NT2/D1 (cell line): ENCODE measurements at regions not wholly inside any gene's neighbourhood (a gene's known extent, or its start where the extent isn't known, plus 50 kb on each side); places are given as distances from the start of the nearest gene placed in this dataset.

Experiments used
- DNase-seq: peaks from one replicate; pipeline ENCODE4 v3.0.0-alpha.2; 2011; ENCODE audit warnings: low read depth, low spot score
- H3K27me3 ChIP-seq: 2 replicates; pipeline ENCODE4 v1.6.0; 2011; ENCODE audit warnings: mild to moderate bottlenecking; ENCODE audit not compliant: insufficient read length, insufficient read depth
- H3K36me3 ChIP-seq: 2 replicates; pipeline ENCODE4 v1.6.1; 2011; ENCODE audit warnings: mild to moderate bottlenecking, low read length, mixed read lengths; ENCODE audit not compliant: insufficient read depth, insufficient read length
- H3K4me1 ChIP-seq: 2 replicates; pipeline ENCODE4 v1.5.1; 2011; ENCODE audit not compliant: insufficient read depth, insufficient read length
- H3K4me3 ChIP-seq: 2 replicates; pipeline ENCODE4 v1.5.1; 2011; ENCODE audit warnings: low read depth; ENCODE audit not compliant: insufficient read length
- H3K9ac ChIP-seq: 2 replicates; pipeline ENCODE4 v1.6.0; 2011; ENCODE audit warnings: low read depth; ENCODE audit not compliant: insufficient read length
- H3K9me3 ChIP-seq: 2 replicates; pipeline ENCODE4 v1.5.1; 2011; ENCODE audit warnings: mild to moderate bottlenecking, low read length; ENCODE audit not compliant: insufficient read depth
- SUZ12 ChIP-seq: IDR thresholded peaks from 2 replicates; pipeline ENCODE4 v1.6.1; 2011; ENCODE audit not compliant: insufficient read length, insufficient read depth; ENCODE audit errors: extremely low read depth
- YY1 ChIP-seq: IDR thresholded peaks from 2 replicates; pipeline ENCODE4 v1.6.1; 2011; ENCODE audit not compliant: insufficient read length, insufficient read depth
- ZNF274 ChIP-seq: IDR thresholded peaks from 2 replicates; pipeline ENCODE4 v1.6.1; 2011; ENCODE audit warnings: mild to moderate bottlenecking, low read depth, low read length

DNA sequence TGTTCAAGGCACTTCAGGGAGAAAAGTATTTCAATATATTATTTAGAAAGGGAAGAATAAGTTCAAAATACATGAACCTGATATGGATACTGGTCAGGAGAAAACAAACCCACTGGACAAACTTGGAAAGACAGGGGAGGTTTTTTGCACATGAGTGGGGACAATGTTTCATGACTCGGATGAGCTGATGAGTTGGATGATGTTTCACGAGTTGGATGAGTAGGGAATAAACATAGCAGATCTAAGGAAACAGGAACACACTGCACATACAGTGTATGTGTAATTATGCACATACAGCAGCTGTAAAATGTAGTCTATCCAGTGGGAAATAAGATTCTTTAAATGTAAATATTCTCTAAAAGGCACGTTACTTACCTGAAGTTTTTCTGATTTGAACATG lies 682.9 kb upstream of the ADAMTS5 start:
- Histone ChIP-seq H3K9me3 (no peaks in the 10 kb centered on the region), H3K4me3 (no peak overlapping the region), H3K27me3 (no peaks in the 10 kb centered on the region), H3K4me1 (no peaks in the 10 kb centered on the region), H3K36me3 (no peaks in the 10 kb centered on the region), H3K9ac (no peak overlapping the region)
- TF ChIP-seq ZNF274 (no peak), SUZ12 (no peak), YY1 (no peak)
- DNase-seq: no peak

DNA sequence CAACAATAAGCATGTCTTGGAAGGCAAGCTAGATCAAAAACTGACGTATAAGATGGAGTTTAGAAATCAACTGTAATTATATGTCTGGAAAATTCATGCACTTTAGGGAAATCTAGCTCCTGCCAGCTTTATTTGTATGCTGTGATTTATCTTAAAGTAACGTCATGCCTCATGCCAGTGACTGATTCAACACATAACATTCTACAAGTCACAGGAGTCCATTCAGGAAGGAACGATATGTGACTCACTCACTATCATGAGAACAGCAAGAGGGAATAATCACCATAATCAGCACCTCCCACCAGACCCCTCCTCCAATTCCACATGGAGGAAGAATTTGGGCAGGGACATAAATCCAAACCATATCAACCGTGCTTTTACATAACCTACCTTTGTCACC lies 682.4 kb upstream of the ADAMTS5 start:
- H3K9ac ChIP-seq: no peak overlapping the region
- H3K4me3 ChIP-seq: no peak overlapping the region
- no peaks in the 10 kb centered on the region for H3K4me1 ChIP-seq
- no peaks in the 10 kb centered on the region for H3K27me3 ChIP-seq
- TF ChIP-seq ZNF274 (no peak), SUZ12 (no peak), YY1 (no peak)
- H3K36me3 ChIP-seq: no peaks in the 10 kb centered on the region
- H3K9me3 ChIP-seq: no peaks in the 10 kb centered on the region
- no peak for DNase-seq

DNA sequence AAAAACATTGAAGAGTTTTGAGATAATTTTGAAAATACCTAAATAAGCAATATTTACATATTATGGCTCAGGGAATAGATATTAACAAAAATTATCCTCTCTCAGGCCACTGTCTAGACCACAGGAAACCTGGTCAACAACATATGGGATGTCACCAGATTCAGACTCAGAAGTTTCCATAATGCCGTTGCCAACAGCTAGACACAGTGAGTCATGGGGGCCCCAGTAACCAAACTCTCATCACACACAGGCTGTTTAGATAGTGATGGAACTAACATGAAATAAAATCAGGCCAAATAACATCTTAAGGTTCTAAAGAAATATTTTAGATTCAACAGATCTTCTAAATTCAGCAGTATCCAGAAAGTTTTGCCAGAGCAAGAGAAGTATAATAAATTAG lies 681.7 kb upstream of the ADAMTS5 start:
- TF ChIP-seq YY1: no peak
- TF ChIP-seq SUZ12: no peak
- TF ChIP-seq ZNF274: no peak
- Histone ChIP-seq H3K36me3 (no peaks in the 10 kb centered on the region), H3K27me3 (no peaks in the 10 kb centered on the region), H3K4me1 (no peaks in the 10 kb centered on the region), H3K4me3 (no peak overlapping the region), H3K9me3 (no peaks in the 10 kb centered on the region), H3K9ac (no peak overlapping the region)
- no peak for DNase-seq

DNA sequence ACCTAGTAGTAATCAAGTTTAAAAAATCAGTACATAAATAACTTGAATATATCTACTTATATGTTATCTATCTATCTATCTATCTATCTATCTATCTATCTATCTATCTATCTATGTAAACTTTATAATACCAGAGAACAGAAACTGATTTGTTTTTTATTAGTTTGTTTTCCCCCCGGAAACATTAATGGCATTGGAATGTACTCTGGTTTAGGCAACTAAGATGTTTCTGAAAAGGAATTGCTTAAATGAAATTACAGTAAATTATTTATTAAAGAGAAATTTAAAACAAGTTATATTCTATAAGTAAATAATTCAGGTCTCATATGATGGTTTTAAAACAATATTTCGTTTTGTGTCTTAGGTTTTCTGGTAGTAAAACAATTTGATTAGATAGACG lies 681.0 kb upstream of the ADAMTS5 start:
- Histone ChIP-seq H3K4me3 (no peak overlapping the region), H3K27me3 (no peaks in the 10 kb centered on the region), H3K9me3 (no peaks in the 10 kb centered on the region), H3K4me1 (no peaks in the 10 kb centered on the region), H3K36me3 (no peaks in the 10 kb centered on the region), H3K9ac (no peak overlapping the region)
- no peak for DNase-seq
- TF ChIP-seq YY1 (no peak), ZNF274 (no peak), SUZ12 (no peak)

DNA sequence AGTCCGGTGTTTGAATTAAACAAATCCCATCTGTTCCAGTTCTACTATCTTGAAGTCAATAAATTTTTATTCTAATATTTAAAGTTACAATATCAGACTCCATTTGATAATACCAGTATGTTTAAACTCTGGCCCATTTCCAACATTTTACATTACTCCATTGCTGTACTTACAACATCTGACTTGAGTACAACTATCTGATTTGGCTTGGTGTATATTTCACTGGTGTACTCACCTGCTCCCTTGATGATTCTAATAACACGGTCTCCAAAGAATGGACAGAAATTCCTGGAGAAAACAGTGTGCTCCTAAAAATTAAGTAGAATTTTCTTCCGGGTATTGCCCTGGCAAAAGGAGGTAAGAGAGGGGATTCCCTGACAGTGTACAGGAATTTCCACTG lies 680.5 kb upstream of the ADAMTS5 start:
- no peak for DNase-seq
- H3K27me3 ChIP-seq: no peaks in the 10 kb centered on the region
- TF ChIP-seq YY1 (no peak), ZNF274 (no peak)
- no peaks in the 10 kb centered on the region for H3K9me3 ChIP-seq
- no peaks in the 10 kb centered on the region for H3K36me3 ChIP-seq
- no peak overlapping the region for H3K4me3 ChIP-seq
- no peak overlapping the region for H3K9ac ChIP-seq
- no peaks in the 10 kb centered on the region for H3K4me1 ChIP-seq

DNA sequence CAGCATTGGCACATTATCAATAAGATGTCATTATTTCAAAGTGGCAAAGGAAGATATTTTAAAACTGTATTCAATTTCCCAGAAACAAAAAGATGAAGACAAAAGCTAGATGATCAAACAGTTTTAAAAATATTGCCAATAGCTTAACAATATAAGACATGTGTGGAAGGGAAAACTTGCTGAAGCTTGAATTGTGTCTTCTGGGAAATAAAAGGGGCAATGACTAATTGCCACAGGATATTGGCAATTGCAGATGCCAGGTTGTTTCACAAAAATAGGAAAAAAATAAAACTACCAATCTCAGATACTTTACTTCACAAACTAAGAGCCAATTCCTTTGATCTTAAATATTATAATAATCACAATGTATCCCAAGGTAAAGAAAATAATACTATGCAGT lies 679.8 kb upstream of the ADAMTS5 start:
- Histone ChIP-seq H3K36me3 (no peaks in the 10 kb centered on the region), H3K4me3 (no peak overlapping the region), H3K9me3 (no peaks in the 10 kb centered on the region), H3K9ac (no peak overlapping the region), H3K4me1 (no peaks in the 10 kb centered on the region), H3K27me3 (no peaks in the 10 kb centered on the region)
- TF ChIP-seq SUZ12: no peak
- TF ChIP-seq ZNF274: no peak
- no peak for TF ChIP-seq YY1
- DNase-seq: no peak

DNA sequence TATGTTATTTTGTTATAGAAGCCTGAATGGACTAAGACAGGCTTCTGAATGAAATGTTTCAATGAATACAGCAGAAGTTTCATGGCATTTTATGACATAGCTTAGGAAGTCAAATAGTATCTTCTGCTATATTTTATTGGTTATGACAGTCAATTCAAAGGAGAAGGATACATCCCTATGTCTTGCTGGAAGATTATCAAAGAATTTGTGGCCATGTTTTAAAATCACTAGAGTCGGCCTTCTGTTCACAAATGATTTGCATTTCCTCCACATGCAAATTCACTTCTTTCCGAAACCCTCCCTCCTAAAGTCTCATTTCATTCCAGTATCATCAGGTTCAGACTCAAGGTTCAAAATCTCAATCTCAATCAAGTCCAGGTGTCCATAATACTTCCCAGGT lies 679.2 kb upstream of the ADAMTS5 start:
- no peak overlapping the region for H3K9ac ChIP-seq
- DNase-seq: no peak
- H3K9me3 ChIP-seq: no peaks in the 10 kb centered on the region
- H3K4me1 ChIP-seq: no peaks in the 10 kb centered on the region
- no peaks in the 10 kb centered on the region for H3K27me3 ChIP-seq
- H3K36me3 ChIP-seq: no peaks in the 10 kb centered on the region
- TF ChIP-seq ZNF274 (no peak), YY1 (no peak), SUZ12 (no peak)
- no peak overlapping the region for H3K4me3 ChIP-seq

DNA sequence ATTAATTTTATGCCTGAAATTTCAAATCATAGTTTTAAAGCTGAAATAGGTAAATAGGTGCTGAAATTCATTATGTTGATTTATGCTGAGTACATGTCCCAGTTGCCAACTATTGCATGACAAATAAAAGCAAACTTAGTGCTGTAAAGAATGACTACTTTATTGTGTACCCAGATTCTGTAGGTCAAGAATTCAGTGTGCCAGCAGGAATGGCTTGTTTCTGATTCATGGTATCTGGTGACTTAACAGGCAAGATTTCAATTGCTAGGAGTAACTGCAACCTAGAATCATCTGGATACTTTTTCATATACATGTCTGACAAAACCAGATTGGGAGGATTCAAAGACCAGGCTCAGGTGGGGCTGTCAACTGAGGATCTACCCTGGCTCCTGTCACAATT lies 678.4 kb upstream of the ADAMTS5 start:
- H3K9me3 ChIP-seq: no peaks in the 10 kb centered on the region
- H3K4me3 ChIP-seq: no peak overlapping the region
- no peak for DNase-seq
- H3K4me1 ChIP-seq: no peaks in the 10 kb centered on the region
- H3K9ac ChIP-seq: no peak overlapping the region
- TF ChIP-seq YY1 (no peak), ZNF274 (no peak), SUZ12 (no peak)
- no peaks in the 10 kb centered on the region for H3K36me3 ChIP-seq
- no peaks in the 10 kb centered on the region for H3K27me3 ChIP-seq
